Spleen (tissue), 7 donors: ENCODE measurements at regions not wholly inside any gene's neighbourhood (a gene's known extent, or its start where the extent isn't known, plus 50 kb on each side); places are given as distances from the start of the nearest gene placed in this dataset.
"Not testable (repeated sequence)": the region's sequence is repeated elsewhere in the genome, so short reads cannot be mapped to it uniquely, and the experiment has no call there.

ENCODE experiments used
- POLR2AphosphoS5 ChIP-seq, 3 donors: sonication (generic); formaldehyde crosslinking; IDR thresholded peaks; one replicate each; pipeline ENCODE4 v1.5.1; 2017; ENCODE audit warnings: antibody characterized with exemption in 3 of 3
- TF ChIP-seq, protein P1 (sequence below), 11 experiments: fragments of 200-600 bp in 7 of 11; fragments of 450-650 bp in 4 of 11; sonication (generic) in 4 of 11; IDR thresholded peaks in 8 of 11; conservative IDR thresholded peaks in 3 of 11; 1 replicate in 7 of 11; 2 replicates in 4 of 11; pipeline versions ENCODE4 v1.4.0 to v1.8.0; 2016 to 2021; ENCODE audit warnings: antibody characterized with exemption in 11 of 11, inconsistent platforms in 4 of 11, mild to moderate bottlenecking in 1 of 11
- donor health status: DM: no; HTN: no; CAD: no; lungs with moderate emphysema.
- donor health status: DM: no; HTN: no; CAD: no.
- donor health status: DM: no; HTN: no; CAD: no.

DNA sequence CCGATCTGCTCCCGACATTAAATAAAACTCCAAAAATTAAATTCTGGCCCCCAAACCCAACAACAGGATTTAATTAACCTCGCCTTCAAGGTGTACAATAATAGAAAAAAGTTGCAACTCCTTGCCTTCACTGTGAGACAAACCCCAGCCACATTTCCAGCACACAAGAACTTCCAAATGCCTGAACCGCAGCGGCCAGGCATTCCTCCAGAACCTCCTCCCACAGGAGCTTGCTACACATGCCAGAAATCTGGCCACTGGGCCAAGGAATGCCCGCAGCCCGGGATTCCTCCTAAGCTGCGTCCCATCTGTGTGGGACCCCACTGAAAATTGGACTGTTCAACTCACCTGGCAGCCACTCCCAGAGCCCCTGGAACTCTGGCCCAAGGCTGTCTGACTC lies 88.2 kb upstream of the TRIB2 start:
- TF ChIP-seq, protein P1, sequence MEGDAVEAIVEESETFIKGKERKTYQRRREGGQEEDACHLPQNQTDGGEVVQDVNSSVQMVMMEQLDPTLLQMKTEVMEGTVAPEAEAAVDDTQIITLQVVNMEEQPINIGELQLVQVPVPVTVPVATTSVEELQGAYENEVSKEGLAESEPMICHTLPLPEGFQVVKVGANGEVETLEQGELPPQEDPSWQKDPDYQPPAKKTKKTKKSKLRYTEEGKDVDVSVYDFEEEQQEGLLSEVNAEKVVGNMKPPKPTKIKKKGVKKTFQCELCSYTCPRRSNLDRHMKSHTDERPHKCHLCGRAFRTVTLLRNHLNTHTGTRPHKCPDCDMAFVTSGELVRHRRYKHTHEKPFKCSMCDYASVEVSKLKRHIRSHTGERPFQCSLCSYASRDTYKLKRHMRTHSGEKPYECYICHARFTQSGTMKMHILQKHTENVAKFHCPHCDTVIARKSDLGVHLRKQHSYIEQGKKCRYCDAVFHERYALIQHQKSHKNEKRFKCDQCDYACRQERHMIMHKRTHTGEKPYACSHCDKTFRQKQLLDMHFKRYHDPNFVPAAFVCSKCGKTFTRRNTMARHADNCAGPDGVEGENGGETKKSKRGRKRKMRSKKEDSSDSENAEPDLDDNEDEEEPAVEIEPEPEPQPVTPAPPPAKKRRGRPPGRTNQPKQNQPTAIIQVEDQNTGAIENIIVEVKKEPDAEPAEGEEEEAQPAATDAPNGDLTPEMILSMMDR (IDR thresholded peaks at IDR 0.05 in 8 of 11, conservative IDR thresholded peaks at IDR 0.05 in 3 of 11) = not testable (repeated sequence)
- TF ChIP-seq POLR2AphosphoS5 (IDR thresholded peaks at IDR 0.05) = not testable (repeated sequence)
